HL-60 (cell line): ENCODE measurements at regions not wholly inside any gene's neighbourhood (a gene's known extent, or its start where the extent isn't known, plus 50 kb on each side); places are given as distances from the start of the nearest gene placed in this dataset.
"Not testable (repeated sequence)": the region's sequence is repeated elsewhere in the genome, so short reads cannot be mapped to it uniquely, and the experiment has no call there.

Experiments used
- DNase-seq, 2 experiments: peaks; one replicate each; pipeline ENCODE4 v3.0.0-alpha.2; 2010 to 2020; ENCODE audit warnings: low read depth in 1 of 2, low spot score in 1 of 2
- H3K27ac ChIP-seq: fragments of 250-450 bp; sonication (Bioruptor Pico); replicated peaks from 2 replicates; pipeline ENCODE4 v1.5.1; 2020; ENCODE audit warnings: mild to moderate bottlenecking, moderate library complexity
- H3K27me3 ChIP-seq: fragments of 250-450 bp; sonication (Bioruptor Pico); 2 replicates; pipeline ENCODE4 v1.5.1; 2021; ENCODE audit warnings: mild to moderate bottlenecking, moderate library complexity; ENCODE audit not compliant: insufficient read depth, poor library complexity, severe bottlenecking
- H3K4me3 ChIP-seq: replicated peaks from 2 replicates; pipeline ENCODE4 v1.5.1; 2011; ENCODE audit warnings: mild to moderate bottlenecking, control low read depth, low read length; ENCODE audit not compliant: insufficient read depth
- CTCF ChIP-seq: IDR thresholded peaks from one replicate; pipeline ENCODE4 v1.5.1; 2011; ENCODE audit warnings: low read length, control low read depth, inconsistent platforms; ENCODE audit not compliant: insufficient read depth
- GABPA ChIP-seq: IDR thresholded peaks from 2 replicates; pipeline ENCODE4 v1.6.1; 2012; ENCODE audit warnings: low read depth
- POLR2AphosphoS5 ChIP-seq: IDR thresholded peaks from 2 replicates; pipeline ENCODE4 v1.6.1; 2012; ENCODE audit warnings: low read depth
- REST ChIP-seq: IDR thresholded peaks from 2 replicates; pipeline ENCODE4 v1.6.1; 2012; ENCODE audit warnings: low read depth; ENCODE audit not compliant: insufficient replicate concordance
- SPI1 ChIP-seq: IDR thresholded peaks from 2 replicates; pipeline ENCODE4 v1.6.1; 2012; ENCODE audit warnings: low read depth, mild to moderate bottlenecking, borderline replicate concordance

GRCh38 chr2:194854941-194855340 is 802.1 kb upstream of the SLC39A10 start:
- no peak for TF ChIP-seq REST
- TF ChIP-seq SPI1 = no peak
- TF ChIP-seq POLR2AphosphoS5 = no peak
- TF ChIP-seq CTCF = no peak
- TF ChIP-seq GABPA = no peak
- H3K27me3 ChIP-seq = no peaks in the 10 kb centered on the region
- DNase-seq = no peak
- no peak overlapping the region for H3K27ac ChIP-seq
- no peak overlapping the region for H3K4me3 ChIP-seq

- no peaks in the 10 kb centered on the region for H3K27me3 ChIP-seq
- no peak overlapping the region for H3K4me3 ChIP-seq
- H3K27ac ChIP-seq = no peak overlapping the region
- no peak for DNase-seq
- no peak for TF ChIP-seq CTCF
- no peak for TF ChIP-seq GABPA
- no peak for TF ChIP-seq REST
- TF ChIP-seq SPI1 = no peak
- TF ChIP-seq POLR2AphosphoS5 = no peak
Observed at GRCh38 chr2:194842871-194843270, 814.2 kb upstream of the SLC39A10 start.

GRCh38 chr2:194834371-194834770 is 822.7 kb upstream of the SLC39A10 start:
- not testable (repeated sequence) for H3K27me3 ChIP-seq, H3K4me3 ChIP-seq, H3K27ac ChIP-seq, DNase-seq

- Histone ChIP-seq H3K27ac (no peak overlapping the region), H3K4me3 (no peak overlapping the region), H3K27me3 (no peaks in the 10 kb centered on the region)
- TF ChIP-seq POLR2AphosphoS5 (no peak), GABPA (no peak), REST (no peak), SPI1 (no peak), CTCF (no peak)
- DNase-seq = no peak
Observed at GRCh38 chr2:194826241-194826640, 830.8 kb upstream of the SLC39A10 start.
